GM19463 (cell line): ENCODE measurements at regions not wholly inside any gene's neighbourhood (a gene's known extent, or its start where the extent isn't known, plus 50 kb on each side); places are given as distances from the start of the nearest gene placed in this dataset.

ENCODE experiments used
- ATAC-seq: cut with Tn5 transposase; IDR thresholded peaks from one replicate; pipeline ENCODE4 v1.9.1; 2021; ENCODE audit warnings: mild to moderate bottlenecking, moderate library complexity; ENCODE audit not compliant: unreplicated experiment

GRCh38 chr5:82414041-82414388, 135.9 kb upstream of the RPS23 start:
- no peak for ATAC-seq

DNA sequence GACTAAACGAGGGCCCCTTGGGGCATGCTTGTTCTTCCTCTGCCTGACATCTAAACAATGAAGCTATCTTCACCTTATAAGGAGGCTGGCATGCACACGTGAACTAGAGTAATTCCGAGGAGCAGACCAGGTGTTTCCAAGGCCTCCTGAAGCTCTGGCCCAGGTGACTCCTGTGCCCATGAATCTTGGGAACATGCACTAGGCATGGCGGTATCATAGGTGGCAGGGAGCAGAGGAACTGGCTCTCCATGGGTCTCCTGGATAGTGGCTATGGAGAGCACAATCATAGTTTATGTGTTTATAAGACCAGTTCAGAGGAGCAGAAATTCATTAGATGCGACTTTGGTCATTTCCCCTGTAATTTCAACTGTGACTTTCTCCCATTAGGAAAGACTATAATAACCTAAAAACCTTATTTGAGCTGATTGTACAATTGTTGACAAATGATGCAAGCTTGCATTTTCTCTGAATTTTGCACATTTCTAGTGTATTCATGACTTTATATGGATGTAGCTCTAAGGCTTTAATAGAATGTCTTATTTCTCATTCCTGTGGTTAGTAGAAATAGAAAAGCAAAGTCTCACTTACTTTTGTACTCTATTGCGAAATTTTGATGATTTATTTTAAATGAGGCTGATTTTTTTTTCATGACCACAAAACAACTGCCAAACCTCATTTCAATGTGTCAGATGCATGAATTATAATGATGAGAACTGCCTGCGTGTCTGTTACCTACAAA, 135.3 kb upstream of the RPS23 start:
- no peak for ATAC-seq

DNA sequence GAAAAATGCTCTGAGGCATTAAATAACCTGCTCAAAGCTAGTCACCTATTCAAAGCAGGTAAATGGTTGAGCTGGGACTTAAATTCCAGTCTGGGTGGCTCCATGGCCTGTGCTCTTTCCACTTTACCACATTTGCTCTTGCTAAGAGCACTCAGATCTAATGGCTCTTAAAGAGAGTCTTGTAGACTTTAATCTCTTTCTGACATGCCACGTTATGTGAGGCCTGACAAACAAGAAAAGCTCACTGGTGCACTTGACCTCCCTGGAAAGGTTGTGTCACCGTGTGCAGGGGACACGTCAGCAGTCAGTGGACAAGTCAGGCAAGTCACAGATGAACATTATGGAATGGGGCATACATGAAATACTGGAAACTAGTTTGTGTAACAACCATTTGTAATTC, 129.9 kb upstream of the RPS23 start:
- no peak for ATAC-seq

DNA sequence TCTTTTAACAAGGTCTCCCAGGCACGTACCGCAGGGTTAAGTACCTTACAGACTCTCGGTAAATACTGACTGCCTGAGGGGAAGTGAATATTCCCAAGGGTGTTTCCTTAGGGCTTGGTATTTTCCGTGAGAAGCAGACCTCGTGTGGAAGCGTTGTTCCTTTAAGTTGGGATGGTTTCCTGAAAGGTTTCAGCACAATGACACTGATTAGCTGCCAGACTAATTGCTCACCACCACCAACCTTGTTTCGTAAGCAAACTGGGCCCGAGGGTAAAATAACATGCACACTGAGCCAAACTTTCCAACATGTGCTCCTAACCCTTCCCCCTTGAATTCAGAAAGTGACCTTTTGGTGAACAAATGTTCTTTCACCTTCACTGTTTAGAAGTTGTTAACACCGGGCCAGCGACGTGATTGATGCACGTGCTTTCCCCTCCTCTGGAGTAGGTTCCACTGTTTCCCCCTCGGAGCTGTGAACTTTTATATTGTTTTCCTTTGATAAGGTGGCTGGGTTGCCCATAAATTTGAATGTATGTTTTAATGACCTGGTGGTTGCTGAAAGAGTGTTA, 128.1 kb upstream of the RPS23 start:
- no peak for ATAC-seq

GRCh38 chr5:82405618-82406204, 127.6 kb upstream of the RPS23 start:
- no peak for ATAC-seq

- no peak for ATAC-seq
These were observed 127.0 kb upstream of the RPS23 start for GRCh38 chr5:82405161-82405560.

DNA sequence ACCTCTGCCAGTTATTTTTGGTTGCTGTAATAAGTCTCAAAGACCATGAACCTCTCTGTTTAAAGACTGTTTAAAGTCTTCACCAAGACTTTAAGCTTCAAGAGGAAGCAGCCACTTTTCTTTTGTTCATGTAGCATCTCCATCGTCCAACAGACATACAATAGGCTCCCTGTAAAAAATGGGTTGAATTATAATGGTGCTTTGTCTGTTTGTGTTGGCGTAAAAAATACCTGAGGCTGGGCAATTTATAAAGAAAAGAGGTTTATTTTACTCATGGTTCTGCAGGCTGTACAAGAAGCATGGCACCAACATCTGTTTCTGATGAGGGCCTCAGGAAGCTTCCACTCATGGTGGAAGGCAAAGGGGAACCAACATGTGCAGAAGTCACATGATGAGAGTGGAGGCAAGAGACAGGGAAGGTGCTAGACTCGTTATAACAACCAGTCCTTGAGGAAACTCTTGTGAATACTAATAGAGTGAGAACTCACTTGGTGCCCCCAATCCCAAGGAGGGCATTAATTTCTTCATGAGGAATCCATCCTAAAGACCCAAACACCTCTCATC, 126.3 kb upstream of the RPS23 start:
- ATAC-seq: no peak

GRCh38 chr5:82403724-82404123, 125.6 kb upstream of the RPS23 start:
- no peak for ATAC-seq

DNA sequence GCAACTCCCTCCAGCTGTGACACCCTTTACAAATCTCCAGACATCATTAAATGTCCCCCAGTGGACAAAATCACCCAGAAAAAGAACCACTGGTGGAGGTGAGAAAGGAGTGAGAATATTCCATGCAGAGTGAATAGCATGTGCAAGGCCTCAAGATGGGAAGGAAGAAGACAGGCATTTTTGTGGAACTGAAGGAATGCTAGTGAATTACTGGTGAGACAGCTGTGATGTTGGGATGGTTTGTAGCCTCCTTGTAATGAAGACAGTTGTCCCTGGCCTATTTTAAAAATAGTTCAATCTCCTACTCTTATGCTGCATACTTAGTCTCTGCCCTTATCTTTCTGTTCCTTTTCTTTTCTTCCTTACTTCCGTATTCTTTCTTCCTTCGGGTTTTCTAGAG, 124.9 kb upstream of the RPS23 start:
- no peak for ATAC-seq

GRCh38 chr5:82399111-82399510, 121.0 kb upstream of the RPS23 start:
- no peak for ATAC-seq

DNA sequence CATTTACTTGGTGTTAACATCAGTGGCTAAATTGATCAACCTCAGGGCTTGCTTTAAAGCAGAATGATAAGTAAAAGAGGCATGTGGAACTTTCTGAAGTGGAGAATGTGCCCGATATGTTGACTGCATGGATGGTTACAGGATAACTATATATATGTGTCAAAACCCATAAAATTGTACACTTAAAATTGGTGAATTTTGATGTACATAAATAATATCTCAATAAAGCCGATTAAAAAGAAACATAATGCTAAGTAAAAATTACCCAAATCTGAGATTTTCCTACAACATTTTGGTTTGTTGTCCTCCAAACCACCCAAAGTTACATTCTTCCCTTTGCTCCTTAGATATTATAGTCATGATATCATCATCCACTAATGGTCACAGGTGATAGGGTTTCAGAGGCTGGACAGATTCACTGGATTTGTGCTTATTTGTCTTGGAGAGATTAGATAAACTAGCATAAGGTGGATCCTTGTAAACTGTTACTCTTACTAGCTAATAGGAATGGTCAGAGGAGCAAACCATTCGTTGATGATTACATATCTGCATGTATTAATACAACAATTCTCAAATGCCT, 119.7 kb upstream of the RPS23 start:
- no peak for ATAC-seq

DNA sequence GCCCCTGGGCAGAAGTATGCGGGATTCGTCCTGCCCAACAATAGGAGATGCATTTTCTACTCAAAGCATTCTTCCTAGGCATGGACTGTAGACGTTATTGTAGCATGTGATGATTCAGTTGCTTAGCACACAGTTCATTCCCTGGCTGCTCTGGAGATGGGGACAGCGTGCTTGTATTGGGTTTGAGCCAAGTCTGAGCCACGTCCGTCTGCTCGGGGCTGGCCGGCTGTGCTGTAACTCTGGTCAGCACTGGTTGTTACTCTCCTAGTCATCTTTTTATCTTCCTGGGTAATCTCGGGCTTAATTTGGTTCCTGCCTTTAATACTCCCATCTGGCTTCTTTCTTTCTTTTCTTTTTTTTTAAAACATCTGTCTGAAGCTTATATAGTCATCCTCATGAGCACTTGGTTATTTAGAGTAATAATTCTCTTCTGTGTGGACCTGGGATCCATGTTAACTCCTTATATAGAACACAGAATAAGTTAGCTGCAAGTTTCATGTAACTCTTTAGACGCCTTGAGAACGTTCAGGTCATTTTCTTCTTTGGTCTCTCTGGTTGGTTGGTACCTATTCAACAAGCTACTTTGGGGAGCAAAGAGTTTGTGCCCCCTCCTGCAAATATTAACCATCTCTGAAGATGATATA, 118.8 kb upstream of the RPS23 start:
- ATAC-seq: no peak

- ATAC-seq: no peak
These were observed 118.2 kb upstream of the RPS23 start for GRCh38 chr5:82396396-82396795.

- no peak for ATAC-seq
These were observed 115.8 kb upstream of the RPS23 start for GRCh38 chr5:82393951-82394350.

GRCh38 chr5:82390088-82390487, 111.9 kb upstream of the RPS23 start:
- no peak for ATAC-seq

- ATAC-seq: no peak
These were observed 111.2 kb upstream of the RPS23 start for GRCh38 chr5:82389347-82389746.

DNA sequence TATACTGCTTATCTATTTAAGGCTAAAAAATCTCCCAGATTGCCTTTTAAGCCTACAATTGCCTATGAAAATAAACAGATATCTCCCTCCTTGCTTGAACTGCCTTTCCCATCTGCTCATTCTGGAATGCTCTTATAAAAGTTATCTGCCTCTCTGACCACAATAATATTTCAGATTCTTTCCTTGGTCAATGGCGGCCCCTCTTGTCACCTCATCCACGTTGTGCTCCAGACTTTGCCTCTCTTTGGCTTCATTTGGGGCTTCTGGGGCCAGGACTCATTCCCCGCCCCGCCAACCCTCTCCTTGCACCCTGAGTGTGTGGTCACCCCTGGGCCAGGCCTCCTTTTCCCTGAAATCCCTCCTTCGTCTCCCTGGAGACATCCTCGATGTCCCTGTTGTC, 110.0 kb upstream of the RPS23 start:
- ATAC-seq: no peak

DNA sequence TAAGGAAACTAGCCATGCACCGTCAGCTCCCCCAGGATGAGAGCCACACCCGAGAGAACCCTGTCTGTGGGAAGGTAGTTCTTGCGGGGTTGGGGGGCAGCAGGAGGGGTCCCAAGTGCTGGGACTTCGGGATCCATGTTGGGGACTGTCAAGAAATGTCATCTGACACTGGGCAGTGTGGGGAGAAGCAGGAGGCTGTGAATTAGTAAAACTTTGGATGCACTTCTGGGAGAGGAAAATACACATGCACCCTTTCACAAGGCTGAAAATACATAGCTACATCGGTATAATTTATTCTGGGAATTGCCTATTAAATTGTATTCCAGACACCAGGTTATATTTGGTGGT, 109.6 kb upstream of the RPS23 start:
- no peak for ATAC-seq

GRCh38 chr5:82387001-82387818, 109.1 kb upstream of the RPS23 start:
- no peak for ATAC-seq

DNA sequence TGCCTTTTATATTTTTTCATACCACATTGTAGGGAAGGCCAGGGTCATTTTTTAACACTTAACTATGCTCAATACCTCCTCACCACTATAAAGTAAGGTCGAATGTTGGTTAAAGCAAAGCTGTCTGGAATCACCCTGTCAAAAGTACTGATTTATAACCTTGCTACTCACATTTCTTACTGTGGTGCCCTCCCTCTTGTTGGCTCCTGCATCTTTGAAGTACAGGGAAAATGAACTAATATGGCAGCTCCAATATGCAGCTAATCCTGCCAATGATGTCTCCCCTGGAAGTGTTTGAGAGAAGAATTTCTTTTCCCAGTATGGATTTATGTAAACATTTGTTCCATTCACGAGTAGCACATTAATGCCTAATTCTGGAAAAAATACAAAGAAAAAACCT, 108.4 kb upstream of the RPS23 start:
- no peak for ATAC-seq
